SIG-M5 (cell line): ENCODE measurements at regions not wholly inside any gene's neighbourhood (a gene's known extent, or its start where the extent isn't known, plus 50 kb on each side); places are given as distances from the start of the nearest gene placed in this dataset.

Experiments
- DNase-seq: peaks from one replicate; lab custom pipeline; 2025; lab: John Stamatoyannopoulos, UW

- no peak for DNase-seq
Observed at GRCh38 chr13:68481130-68481529, 1251.0 kb upstream of the PCDH9 start.

- no peak for DNase-seq
Observed at GRCh38 chr13:68473834-68474326, 1243.7 kb upstream of the PCDH9 start.

GRCh38 chr13:68467160-68467559 is 1237.0 kb upstream of the PCDH9 start:
- DNase-seq, result no peak

GRCh38 chr13:68440874-68441273 is 1210.7 kb upstream of the PCDH9 start:
- DNase-seq, result no peak

GRCh38 chr13:68439817-68440216 is 1209.7 kb upstream of the PCDH9 start:
- DNase-seq, result no peak

GRCh38 chr13:68428292-68428691 is 1198.2 kb upstream of the PCDH9 start:
- no peak for DNase-seq

GRCh38 chr13:68417801-68418200 is 1187.7 kb upstream of the PCDH9 start:
- DNase-seq, result no peak

GRCh38 chr13:68410007-68410406 is 1179.9 kb upstream of the PCDH9 start:
- DNase-seq, result no peak

GRCh38 chr13:68390987-68391386 is 1160.9 kb upstream of the PCDH9 start:
- DNase-seq, result no peak

GRCh38 chr13:68386808-68387207 is 1156.7 kb upstream of the PCDH9 start:
- DNase-seq, result no peak

- DNase-seq, result no peak
Observed at GRCh38 chr13:68380041-68380973, 1150.2 kb upstream of the PCDH9 start.

GRCh38 chr13:68378294-68378693 is 1148.2 kb upstream of the PCDH9 start:
- DNase-seq, result no peak

GRCh38 chr13:68375004-68375403 is 1144.9 kb upstream of the PCDH9 start:
- DNase-seq, result no peak

- DNase-seq, result no peak
Observed at GRCh38 chr13:68369739-68370138, 1139.6 kb upstream of the PCDH9 start.

GRCh38 chr13:68368922-68369321 is 1138.8 kb upstream of the PCDH9 start:
- no peak for DNase-seq

GRCh38 chr13:68359105-68359504 is 1129.0 kb upstream of the PCDH9 start:
- DNase-seq, result no peak

GRCh38 chr13:68358294-68358705 is 1128.2 kb upstream of the PCDH9 start:
- DNase-seq, result no peak

GRCh38 chr13:68350554-68350953 is 1120.4 kb upstream of the PCDH9 start:
- no peak for DNase-seq

GRCh38 chr13:68347220-68347619 is 1117.1 kb upstream of the PCDH9 start:
- no peak for DNase-seq

- no peak for DNase-seq
Observed at GRCh38 chr13:68345963-68346531, 1115.9 kb upstream of the PCDH9 start.

GRCh38 chr13:68323124-68323523 is 1093.0 kb upstream of the PCDH9 start:
- no peak for DNase-seq

GRCh38 chr13:68319384-68319783 is 1089.2 kb upstream of the PCDH9 start:
- no peak for DNase-seq

GRCh38 chr13:68304286-68304893 is 1074.3 kb upstream of the PCDH9 start:
- DNase-seq, result no peak
